HEK293T (cell line): ENCODE measurements at regions not wholly inside any gene's neighbourhood (a gene's known extent, or its start where the extent isn't known, plus 50 kb on each side); places are given as distances from the start of the nearest gene placed in this dataset.

ENCODE experiments used
- CTCF ChIA-PET: fragments of 350-600 bp; formaldehyde crosslinking; extraction: SDS; loops from one replicate; lab custom pipeline; 2021; ENCODE audit warnings: antibody characterized with exemption, inconsistent platforms; lab: Yijun Ruan, JAX
- POLR2A ChIA-PET: fragments of 350-600 bp; formaldehyde crosslinking; extraction: SDS; loops from one replicate; lab custom pipeline; 2020; ENCODE audit warnings: antibody characterized with exemption, inconsistent platforms; lab: Yijun Ruan, JAX
- DNase-seq: peaks from one replicate; pipeline ENCODE4 v3.0.0; 2012; ENCODE audit warnings: mixed read lengths; ENCODE audit errors: extremely low spot score
- ARNT ChIP-seq: fragments of 450-650 bp; IDR thresholded peaks from 2 replicates; pipeline ENCODE4 v1.6.1; 2017; ENCODE audit warnings: mild to moderate bottlenecking
- BHLHE40 ChIP-seq: fragments of 450-650 bp; IDR thresholded peaks from 2 replicates; pipeline ENCODE4 v1.6.1; 2016; ENCODE audit warnings: mild to moderate bottlenecking, moderate library complexity, borderline replicate concordance
- CTBP1 ChIP-seq: fragments of 450-650 bp; IDR thresholded peaks from 2 replicates; pipeline ENCODE4 v1.6.1; 2016; ENCODE audit warnings: borderline replicate concordance
- ELF4 ChIP-seq: fragments of 450-650 bp; IDR thresholded peaks from 2 replicates; pipeline ENCODE4 v1.6.1; 2017; ENCODE audit warnings: antibody characterized with exemption
- FOXA1 ChIP-seq: fragments of 450-650 bp; IDR thresholded peaks from 2 replicates; pipeline ENCODE4 v1.6.1; 2016; ENCODE audit warnings: mild to moderate bottlenecking
- FOXK2 ChIP-seq: fragments of 450-650 bp; IDR thresholded peaks from 2 replicates; pipeline ENCODE4 v1.6.1; 2016; ENCODE audit warnings: mild to moderate bottlenecking
- FOXM1 ChIP-seq: fragments of 450-650 bp; IDR thresholded peaks from 2 replicates; pipeline ENCODE4 v1.6.1; 2017; ENCODE audit warnings: mild to moderate bottlenecking, borderline replicate concordance
- HDGF ChIP-seq: fragments of 450-650 bp; IDR thresholded peaks from 2 replicates; pipeline ENCODE4 v1.6.1; 2017; ENCODE audit warnings: antibody characterized with exemption, borderline replicate concordance
- L3MBTL2 ChIP-seq: fragments of 450-650 bp; conservative IDR thresholded peaks from 2 replicates; pipeline ENCODE4 v1.6.1; 2016; ENCODE audit warnings: mild to moderate bottlenecking
- LEF1 ChIP-seq: fragments of 450-650 bp; IDR thresholded peaks from 2 replicates; pipeline ENCODE4 v1.6.1; 2017; ENCODE audit warnings: mild to moderate bottlenecking, borderline replicate concordance
- NFRKB ChIP-seq: fragments of 450-650 bp; IDR thresholded peaks from 2 replicates; pipeline ENCODE4 v1.6.1; 2016; ENCODE audit warnings: mild to moderate bottlenecking, moderate library complexity
- PKNOX1 ChIP-seq: fragments of 450-650 bp; IDR thresholded peaks from 2 replicates; pipeline ENCODE4 v1.6.1; 2016
- SP1 ChIP-seq: fragments of 450-650 bp; IDR thresholded peaks from 2 replicates; pipeline ENCODE4 v1.6.1; 2017
- SUZ12 ChIP-seq: fragments of 450-650 bp; IDR thresholded peaks from 2 replicates; pipeline ENCODE4 v1.6.1; 2016; ENCODE audit warnings: mild to moderate bottlenecking
- TARDBP ChIP-seq: fragments of 450-650 bp; IDR thresholded peaks from 2 replicates; pipeline ENCODE4 v1.6.1; 2016
- ZNF384 ChIP-seq: fragments of 450-650 bp; IDR thresholded peaks from 2 replicates; pipeline ENCODE4 v1.6.1; 2016

- ChIA-PET CTCF (no interaction called here), POLR2A (no interaction called here)
- no peak for TF ChIP-seq PKNOX1
- no peak for TF ChIP-seq SP1
- no peak for TF ChIP-seq LEF1
- DNase-seq, result no peak
Measured at GRCh38 chr15:95987886-95988573, 342.5 kb upstream of the NR2F2 start.

DNA sequence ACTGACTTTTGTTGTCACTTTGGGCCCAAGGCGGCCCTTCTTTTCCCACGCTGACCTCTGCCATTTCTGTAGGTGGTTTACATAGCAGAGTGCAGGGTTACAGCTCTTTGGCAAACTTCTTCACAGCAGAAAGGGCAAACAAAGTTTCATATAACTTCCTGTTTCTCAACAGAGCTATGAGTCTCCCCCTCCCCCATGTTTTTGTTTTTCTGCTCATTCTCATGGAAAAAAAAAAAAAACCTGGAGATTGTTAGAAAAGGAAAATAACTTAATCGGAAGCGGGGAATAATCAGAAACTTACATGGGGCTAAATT is 342.0 kb upstream of the NR2F2 start:
- ChIA-PET CTCF (no interaction called here), POLR2A (no interaction called here)
- TF ChIP-seq ARNT, result no peak
- no peak for TF ChIP-seq FOXM1
- TF ChIP-seq BHLHE40, result no peak
- no peak for TF ChIP-seq SP1
- TF ChIP-seq FOXA1, result no peak
- no peak for TF ChIP-seq PKNOX1
- no peak for TF ChIP-seq ZNF384
- TF ChIP-seq LEF1, result no peak
- no peak for TF ChIP-seq TARDBP
- no peak for TF ChIP-seq ELF4
- TF ChIP-seq NFRKB, result no peak
- no peak for TF ChIP-seq CTBP1
- no peak for DNase-seq

DNA sequence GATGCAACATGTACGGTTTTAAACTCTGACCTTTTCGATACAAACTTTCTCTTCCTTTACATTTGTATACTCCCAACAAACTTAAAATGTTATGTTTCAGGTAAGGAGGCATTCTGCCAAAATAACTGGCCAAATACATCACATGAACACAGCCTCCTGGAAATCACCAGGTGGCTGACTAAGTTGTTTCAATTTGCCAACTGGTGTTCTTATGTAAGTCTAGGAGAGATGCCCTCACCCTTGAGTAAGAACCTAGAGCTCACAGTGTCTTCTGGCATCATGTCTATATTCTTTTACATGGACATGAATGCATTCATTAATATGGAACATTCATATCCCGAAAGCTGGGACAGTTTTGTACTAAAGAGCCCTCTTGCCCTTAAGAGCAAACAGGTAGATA is 341.1 kb upstream of the NR2F2 start:
- no peak for DNase-seq
- CTCF ChIA-PET, result no interaction called here
- TF ChIP-seq PKNOX1, result no peak
- no peak for TF ChIP-seq FOXA1
- no peak for TF ChIP-seq BHLHE40
- TF ChIP-seq ZNF384, result no peak
- no peak for TF ChIP-seq L3MBTL2
- TF ChIP-seq ELF4, result no peak
- TF ChIP-seq NFRKB, result no peak
- TF ChIP-seq HDGF, result no peak
- TF ChIP-seq SUZ12, result no peak
- no peak for TF ChIP-seq TARDBP
- no peak for TF ChIP-seq FOXM1
- no peak for TF ChIP-seq CTBP1
- TF ChIP-seq FOXK2, result no peak
- TF ChIP-seq SP1, result no peak
- TF ChIP-seq LEF1, result no peak
- POLR2A ChIA-PET, result no interaction called here

DNA sequence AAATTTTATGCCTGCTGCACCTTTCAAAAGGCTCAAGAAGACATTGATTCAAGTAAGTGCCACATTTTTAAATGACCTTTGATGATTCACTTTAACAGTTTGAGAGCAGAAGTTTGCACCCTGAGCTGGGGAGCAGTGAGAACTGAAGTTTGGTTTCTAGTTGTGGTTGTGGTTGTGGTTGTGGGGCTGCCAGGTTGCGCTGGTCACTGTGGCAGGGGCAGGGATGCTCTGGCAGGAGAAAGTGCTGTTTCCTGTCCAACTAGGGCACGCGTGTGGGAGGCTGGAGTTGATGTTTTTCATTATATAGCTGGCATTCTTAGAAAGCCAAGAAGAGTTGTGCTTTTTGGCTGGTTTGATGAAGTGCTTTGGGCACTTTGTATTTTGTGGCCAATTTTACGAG is 339.7 kb upstream of the NR2F2 start:
- no peak for DNase-seq
- ChIA-PET POLR2A (no interaction called here), CTCF (no interaction called here)
- no peak for TF ChIP-seq HDGF
- TF ChIP-seq L3MBTL2, result no peak
- no peak for TF ChIP-seq LEF1
- TF ChIP-seq FOXK2, result no peak
- TF ChIP-seq ARNT, result no peak
- no peak for TF ChIP-seq CTBP1
- no peak for TF ChIP-seq BHLHE40
- no peak for TF ChIP-seq PKNOX1
- no peak for TF ChIP-seq FOXA1
- TF ChIP-seq FOXM1, result no peak
- TF ChIP-seq NFRKB, result no peak
- TF ChIP-seq SP1, result no peak
- no peak for TF ChIP-seq SUZ12

GRCh38 chr15:95994418-95994817 is 336.1 kb upstream of the NR2F2 start:
- ChIA-PET POLR2A (no interaction called here), CTCF (no interaction called here)
- DNase-seq, result no peak
- TF ChIP-seq NFRKB (no peak), PKNOX1 (no peak), CTBP1 (no peak), BHLHE40 (no peak), ZNF384 (no peak), ARNT (no peak), SUZ12 (no peak), FOXM1 (no peak)
